OCI-LY7 (cell line): ENCODE measurements at regions not wholly inside any gene's neighbourhood (a gene's known extent, or its start where the extent isn't known, plus 50 kb on each side); places are given as distances from the start of the nearest gene placed in this dataset.
"Not testable (repeated sequence)": the region's sequence is repeated elsewhere in the genome, so short reads cannot be mapped to it uniquely, and the experiment has no call there.

Source experiments
- BruUV-seq: library from RNA; stranded (reverse); fragments of 400-500 nt; replicated peaks from 2 replicates; lab custom pipeline; 2021; lab: Mats Ljungman, UMichigan
- CTCF ChIA-PET: fragments of 300-600 bp; sonication (Branson Sonifier 250); formaldehyde crosslinking; loops from one replicate; lab custom pipeline; 2022; ENCODE audit warnings: antibody characterized with exemption; ENCODE audit not compliant: unreplicated experiment; lab: Charles Lee
- POLR2A ChIA-PET: fragments of 300-600 bp; sonication (Branson Sonifier 250); formaldehyde crosslinking; loops from one replicate; lab custom pipeline; 2022; ENCODE audit warnings: antibody characterized with exemption; lab: Charles Lee
- DNase-seq: peaks from one replicate; pipeline ENCODE4 v3.0.0-alpha.2; 2015; ENCODE audit warnings: low spot score
- H2AFZ ChIP-seq: fragments of 200-600 bp; sonication (generic), shearing (Covaris generic); 2 replicates; pipeline ENCODE4 v1.6.1; 2014; ENCODE audit warnings: mild to moderate bottlenecking, antibody characterized with exemption, low read length, moderate library complexity
- H3K27ac ChIP-seq: fragments of 200-600 bp; sonication (generic); 2 replicates; pipeline ENCODE4 v1.5.1; 2014; ENCODE audit warnings: mixed run types, low read depth, mild to moderate bottlenecking, moderate library complexity, low read length, inconsistent platforms; ENCODE audit not compliant: poor library complexity, severe bottlenecking
- H3K36me3 ChIP-seq: fragments of 200-600 bp; sonication (generic); 2 replicates; pipeline ENCODE4 v1.6.1; 2014; ENCODE audit warnings: mild to moderate bottlenecking, antibody characterized with exemption, low read length, moderate library complexity, mixed read lengths; ENCODE audit not compliant: insufficient read depth
- H3K4me1 ChIP-seq: fragments of 200-600 bp; sonication (generic); 2 replicates; pipeline ENCODE4 v1.5.1; 2014; ENCODE audit warnings: mild to moderate bottlenecking, low read length; ENCODE audit not compliant: insufficient read depth, poor library complexity, severe bottlenecking
- H3K4me2 ChIP-seq: fragments of 200-600 bp; sonication (generic); 2 replicates; pipeline ENCODE4 v1.6.1; 2014; ENCODE audit warnings: mild to moderate bottlenecking, low read length
- H3K4me3 ChIP-seq: fragments of 200-600 bp; sonication (generic); 2 replicates; pipeline ENCODE4 v1.5.1; 2014; ENCODE audit warnings: mild to moderate bottlenecking, low read depth, low read length; ENCODE audit not compliant: poor library complexity, severe bottlenecking
- H3K79me2 ChIP-seq: fragments of 200-600 bp; sonication (generic); 2 replicates; pipeline ENCODE4 v1.6.1; 2016; ENCODE audit warnings: low read depth, mild to moderate bottlenecking, low read length, moderate library complexity, mixed read lengths; ENCODE audit not compliant: insufficient read depth
- H3K9me2 ChIP-seq: fragments of 200-600 bp; sonication (generic); 2 replicates; pipeline ENCODE4 v1.6.1; 2016; ENCODE audit warnings: mild to moderate bottlenecking, low read length, mixed read lengths; ENCODE audit not compliant: insufficient read depth
- H3K9me3 ChIP-seq: fragments of 200-600 bp; sonication (generic); 2 replicates; pipeline ENCODE4 v1.6.1; 2014; ENCODE audit warnings: mild to moderate bottlenecking, mixed run types, low read length, mixed read lengths
- H4K20me1 ChIP-seq: fragments of 200-600 bp; sonication (generic); 2 replicates; pipeline ENCODE4 v1.6.1; 2014; ENCODE audit warnings: mild to moderate bottlenecking, antibody characterized with exemption, low read length, moderate library complexity, mixed read lengths; ENCODE audit not compliant: insufficient read depth
- EZH2phosphoT487 ChIP-seq: fragments of 200-600 bp; sonication (generic); IDR thresholded peaks from 2 replicates; pipeline ENCODE4 v1.6.1; 2018; ENCODE audit warnings: low read depth, borderline replicate concordance, mild to moderate bottlenecking, mixed run types, antibody characterized with exemption, low read length, moderate library complexity, mixed read lengths
- intact Hi-C: fragments of 100-400 bp; cut with micrococcal nuclease; formaldehyde crosslinking; loops from one replicate; pipeline ENCODE4 v1.10.0; 2022; ENCODE audit not compliant: unreplicated experiment
- TF ChIP-seq, protein P1 (sequence below): fragments of 200-600 bp; sonication (generic); conservative IDR thresholded peaks from 2 replicates; pipeline ENCODE4 v1.5.1; 2014; ENCODE audit warnings: mild to moderate bottlenecking, antibody characterized with exemption, low read length, moderate library complexity, mixed read lengths

DNA sequence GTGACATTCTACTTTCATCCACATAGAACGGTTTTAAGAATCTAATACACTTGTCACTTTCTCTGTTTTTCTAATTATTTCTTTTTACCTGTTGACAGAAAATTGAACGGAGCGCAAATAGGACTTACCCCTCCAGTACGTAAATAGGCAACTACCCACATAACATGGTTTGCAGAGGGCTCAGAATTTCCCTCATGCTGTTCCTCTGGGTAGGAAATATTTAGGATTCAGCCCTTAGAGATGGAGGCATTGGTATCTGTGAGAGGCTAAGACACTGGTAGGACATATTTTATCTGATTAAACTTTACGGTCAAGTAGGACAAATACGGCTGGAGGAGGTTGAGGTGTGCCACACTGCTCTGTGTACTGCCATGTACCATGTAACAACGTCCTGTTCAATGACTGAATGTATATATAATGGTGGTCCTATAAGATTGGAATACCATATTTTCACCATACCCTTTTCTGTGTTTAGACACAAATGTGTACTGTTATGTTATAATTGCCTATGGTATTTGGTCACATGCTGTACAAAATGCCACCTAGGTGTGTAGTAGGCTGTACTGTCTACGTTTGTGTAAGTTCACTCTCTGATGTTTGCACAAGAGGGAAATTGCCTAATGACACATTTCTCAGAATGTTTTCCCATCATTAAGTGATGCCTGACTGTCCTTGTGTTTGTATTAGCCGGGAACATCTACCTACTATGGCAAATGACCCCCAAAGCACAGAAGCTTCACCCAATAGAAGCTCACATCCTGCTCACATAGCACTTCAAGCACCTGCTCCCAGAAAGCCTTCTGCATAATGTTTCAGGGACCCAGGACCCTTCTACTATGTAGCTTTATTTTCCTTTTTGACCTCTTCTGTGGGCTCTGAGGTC, 429.4 kb upstream of the AKR1E2 start:
- DNase-seq = no peak
- TF ChIP-seq, protein P1, sequence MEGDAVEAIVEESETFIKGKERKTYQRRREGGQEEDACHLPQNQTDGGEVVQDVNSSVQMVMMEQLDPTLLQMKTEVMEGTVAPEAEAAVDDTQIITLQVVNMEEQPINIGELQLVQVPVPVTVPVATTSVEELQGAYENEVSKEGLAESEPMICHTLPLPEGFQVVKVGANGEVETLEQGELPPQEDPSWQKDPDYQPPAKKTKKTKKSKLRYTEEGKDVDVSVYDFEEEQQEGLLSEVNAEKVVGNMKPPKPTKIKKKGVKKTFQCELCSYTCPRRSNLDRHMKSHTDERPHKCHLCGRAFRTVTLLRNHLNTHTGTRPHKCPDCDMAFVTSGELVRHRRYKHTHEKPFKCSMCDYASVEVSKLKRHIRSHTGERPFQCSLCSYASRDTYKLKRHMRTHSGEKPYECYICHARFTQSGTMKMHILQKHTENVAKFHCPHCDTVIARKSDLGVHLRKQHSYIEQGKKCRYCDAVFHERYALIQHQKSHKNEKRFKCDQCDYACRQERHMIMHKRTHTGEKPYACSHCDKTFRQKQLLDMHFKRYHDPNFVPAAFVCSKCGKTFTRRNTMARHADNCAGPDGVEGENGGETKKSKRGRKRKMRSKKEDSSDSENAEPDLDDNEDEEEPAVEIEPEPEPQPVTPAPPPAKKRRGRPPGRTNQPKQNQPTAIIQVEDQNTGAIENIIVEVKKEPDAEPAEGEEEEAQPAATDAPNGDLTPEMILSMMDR = no peak
- no peak for TF ChIP-seq EZH2phosphoT487
- intact Hi-C loops = no loop called here
- BruUV-seq = no TSS peak
- Histone ChIP-seq H3K9me3 (no peaks in the 10 kb centered on the region), H2AFZ (no peak overlapping the region), H3K9me2 (no peaks in the 10 kb centered on the region), H4K20me1 (no peaks in the 10 kb centered on the region), H3K36me3 (no peaks in the 10 kb centered on the region), H3K4me1 (no peaks in the 10 kb centered on the region), H3K4me3 (no peak overlapping the region), H3K4me2 (no peak overlapping the region), H3K79me2 (no peaks in the 10 kb centered on the region), H3K27ac (no peak overlapping the region)
- POLR2A ChIA-PET = interaction anchor here (0.6 to 0.8 kb wide), 3 partner anchors 12 to 1385 kb away, joined by 3 to 4 read pairs (median 3); no protein-coding TSS in a partner anchor
- CTCF ChIA-PET = no interaction called here

DNA sequence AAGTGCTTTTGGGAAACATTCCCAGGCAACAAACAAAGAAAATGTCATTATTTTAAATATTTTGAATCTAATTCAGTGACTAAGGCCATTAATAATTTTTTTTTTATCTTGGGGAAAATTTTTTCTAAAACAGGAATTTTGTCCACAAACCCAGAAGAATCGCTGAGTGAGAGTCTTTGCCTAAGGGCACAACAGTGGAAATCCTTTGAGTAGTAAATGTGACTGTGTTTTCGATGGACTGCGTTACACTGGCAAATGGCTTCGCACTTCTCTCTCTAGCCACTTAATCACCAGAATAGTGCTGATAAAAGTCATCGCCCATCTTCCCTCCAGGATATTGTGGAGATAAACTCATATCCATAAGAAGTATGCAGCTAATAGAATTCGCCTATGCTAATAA, 430.3 kb upstream of the AKR1E2 start:
- Histone ChIP-seq H3K4me1 (no peaks in the 10 kb centered on the region), H3K9me3 (no peaks in the 10 kb centered on the region), H3K36me3 (no peaks in the 10 kb centered on the region), H2AFZ (no peak overlapping the region), H4K20me1 (no peaks in the 10 kb centered on the region), H3K79me2 (no peaks in the 10 kb centered on the region), H3K4me3 (no peak overlapping the region), H3K27ac (no peak overlapping the region), H3K9me2 (no peaks in the 10 kb centered on the region), H3K4me2 (no peak overlapping the region)
- BruUV-seq = no TSS peak
- intact Hi-C loops = no loop called here
- CTCF ChIA-PET = no interaction called here
- no peak for DNase-seq
- POLR2A ChIA-PET = interaction anchor here (0.6 kb wide), 1 partner anchor 1385 kb away, joined by 4 read pairs; no protein-coding TSS in a partner anchor
- TF ChIP-seq, protein P1 = no peak
- TF ChIP-seq EZH2phosphoT487 = no peak

DNA sequence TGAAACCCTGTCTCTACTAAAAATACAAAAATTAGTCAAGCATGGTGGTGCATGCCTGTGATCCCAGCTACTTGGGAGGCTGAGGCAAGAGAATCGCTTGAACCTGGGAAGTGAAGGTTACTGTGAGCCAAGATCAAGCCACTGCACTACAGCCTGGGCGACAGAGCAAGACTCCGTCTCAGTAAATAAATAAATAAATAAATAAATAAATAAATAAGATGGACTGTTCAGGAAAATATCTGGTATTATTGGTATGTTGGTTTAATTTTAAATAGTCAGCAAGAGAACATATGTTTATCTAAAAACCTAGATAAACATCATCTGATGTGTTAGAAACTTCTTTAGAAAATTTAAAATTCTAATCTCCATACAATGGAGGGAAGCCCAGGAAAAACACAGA, 431.6 kb upstream of the AKR1E2 start:
- BruUV-seq, H2AFZ ChIP-seq, H3K79me2 ChIP-seq, H3K4me2 ChIP-seq, H3K9me3 ChIP-seq, DNase-seq, H3K9me2 ChIP-seq, intact Hi-C loops, H3K36me3 ChIP-seq, H3K4me1 ChIP-seq, H3K4me3 ChIP-seq, H3K27ac ChIP-seq, CTCF ChIA-PET, H4K20me1 ChIP-seq, POLR2A ChIA-PET: not testable (repeated sequence)
